GM18870 (cell line): ENCODE measurements at regions not wholly inside any gene's neighbourhood (a gene's known extent, or its start where the extent isn't known, plus 50 kb on each side); places are given as distances from the start of the nearest gene placed in this dataset.
A peak's percentile ranks its signal among the peaks of the same experiment; 100 is the strongest.
"Not testable (repeated sequence)": the region's sequence is repeated elsewhere in the genome, so short reads cannot be mapped to it uniquely, and the experiment has no call there.

Experiments used
- ATAC-seq: cut with Tn5 transposase; IDR thresholded peaks from one replicate; pipeline ENCODE4 v1.9.1; 2021; ENCODE audit warnings: moderate library complexity; ENCODE audit not compliant: unreplicated experiment

DNA sequence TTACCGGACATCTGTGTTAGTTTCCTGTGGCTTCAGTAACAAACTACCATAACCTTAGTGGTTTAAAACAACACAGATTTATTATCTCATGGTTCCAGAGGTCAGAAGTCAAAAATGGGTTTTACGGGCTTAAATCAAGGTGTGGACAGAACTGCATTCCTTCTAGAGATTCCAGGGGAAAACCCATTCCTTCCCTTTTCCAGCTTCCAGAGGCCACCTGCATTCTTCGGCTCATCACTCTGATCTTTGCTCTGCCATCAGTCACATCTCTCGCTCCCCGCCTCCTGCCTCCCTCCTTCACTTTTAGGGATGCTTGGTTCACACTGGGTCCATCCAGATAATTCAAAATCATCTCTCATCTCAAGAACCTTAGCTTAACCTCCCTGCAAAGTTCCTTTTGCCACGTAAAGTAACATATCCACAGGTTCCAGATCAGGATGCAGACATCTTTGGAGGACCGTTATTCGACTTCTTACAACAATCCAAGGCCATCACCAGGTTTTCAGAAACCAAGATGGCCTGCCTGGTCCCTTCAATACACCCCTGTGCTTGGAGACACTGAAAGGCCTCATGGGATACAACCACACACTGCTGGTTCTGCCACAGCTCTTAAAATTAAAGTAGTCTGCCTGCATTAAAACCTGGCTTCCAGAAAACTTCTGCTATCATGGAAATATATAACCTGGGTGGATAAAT lies 225.9 kb upstream of the MYO3A start:
- no peak for ATAC-seq

GRCh38 chr10:25713894-25714240 lies 220.2 kb upstream of the MYO3A start:
- no peak for ATAC-seq

DNA sequence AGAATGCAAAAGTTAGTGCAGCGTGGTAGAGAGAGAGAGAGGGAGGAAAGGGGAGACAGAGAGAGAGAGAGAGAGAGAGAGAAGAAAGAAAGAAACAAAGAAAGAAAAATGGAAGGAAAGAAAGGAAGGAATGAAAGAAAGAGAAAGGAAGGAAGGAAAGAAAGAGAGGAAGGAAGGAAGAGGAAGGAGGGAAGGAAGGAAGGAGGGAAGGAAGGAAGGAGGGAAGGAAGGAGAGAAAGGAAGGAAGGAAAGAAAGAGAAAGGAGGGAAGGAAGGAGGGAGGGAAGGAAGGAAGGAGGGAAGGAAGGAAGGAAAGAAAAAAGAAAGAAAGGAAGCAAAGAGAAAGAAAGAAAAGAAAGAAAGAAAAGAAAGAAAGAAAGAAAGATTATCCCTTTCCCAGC lies 209.8 kb upstream of the MYO3A start:
- no peak for ATAC-seq

DNA sequence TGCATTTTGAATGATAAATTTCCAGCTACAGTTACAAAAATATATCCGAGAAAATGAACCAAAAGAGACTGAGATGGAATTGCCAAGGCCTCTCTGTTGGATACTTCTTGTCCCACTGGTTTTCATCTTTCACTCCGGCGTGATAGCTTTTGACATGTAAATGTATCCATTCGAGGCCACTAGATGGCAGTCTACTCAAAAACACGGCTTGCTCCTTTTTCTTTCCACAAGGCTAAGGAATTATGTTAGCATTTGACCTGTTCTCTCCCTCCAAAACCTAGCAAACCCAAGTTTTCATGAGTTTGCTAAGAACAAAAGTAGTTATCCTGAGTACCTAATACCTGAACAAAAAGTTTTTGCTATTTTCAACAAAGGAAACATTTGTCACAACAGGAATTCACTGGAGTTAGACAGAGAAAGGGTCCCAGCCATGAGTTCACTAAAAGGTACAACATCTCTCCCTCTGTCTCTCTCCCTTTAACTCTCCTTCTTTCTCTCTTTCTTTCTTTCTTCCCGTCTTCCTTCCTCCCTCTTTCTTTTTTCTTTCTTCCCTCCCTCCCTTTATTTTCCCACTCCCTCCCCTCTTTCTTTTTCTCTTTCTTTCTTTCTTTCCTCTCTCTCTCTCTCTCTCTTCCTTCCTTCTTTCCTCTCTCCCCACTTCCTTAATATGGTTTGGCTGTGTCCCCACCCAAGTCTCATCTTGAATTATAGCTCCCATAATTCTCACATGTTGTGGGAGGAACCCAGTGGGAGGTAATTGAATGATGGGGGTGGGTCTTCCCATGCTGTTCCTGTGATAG lies 207.9 kb upstream of the MYO3A start:
- ATAC-seq: peak; percentile 55

- no peak for ATAC-seq
Observed at GRCh38 chr10:25738776-25739175, 195.3 kb upstream of the MYO3A start.

- no peak for ATAC-seq
Observed at GRCh38 chr10:25743832-25744231, 190.2 kb upstream of the MYO3A start.

- ATAC-seq: no peak
Observed at GRCh38 chr10:25744574-25744973, 189.5 kb upstream of the MYO3A start.

DNA sequence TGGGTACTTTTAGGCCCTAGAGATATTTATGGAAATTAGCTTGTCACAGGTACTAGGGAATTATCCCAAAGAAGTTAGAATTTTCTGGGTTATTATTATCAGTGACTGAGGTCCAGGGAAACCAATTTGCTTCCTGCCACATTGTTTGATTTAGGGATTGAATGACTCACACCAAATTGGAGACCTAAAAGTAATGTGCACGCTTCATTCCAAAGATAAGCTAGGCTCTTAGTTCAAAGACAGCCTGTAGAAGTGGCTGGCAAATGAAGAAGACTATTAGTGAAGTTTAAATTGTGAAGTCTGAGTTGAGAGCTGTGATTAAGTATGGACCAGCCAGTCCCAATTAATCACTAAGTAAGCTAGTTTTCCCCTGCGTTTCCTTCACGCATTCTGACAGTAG lies 188.1 kb upstream of the MYO3A start:
- ATAC-seq: no peak

- no peak for ATAC-seq
Observed at GRCh38 chr10:25747084-25747483, 186.9 kb upstream of the MYO3A start.

DNA sequence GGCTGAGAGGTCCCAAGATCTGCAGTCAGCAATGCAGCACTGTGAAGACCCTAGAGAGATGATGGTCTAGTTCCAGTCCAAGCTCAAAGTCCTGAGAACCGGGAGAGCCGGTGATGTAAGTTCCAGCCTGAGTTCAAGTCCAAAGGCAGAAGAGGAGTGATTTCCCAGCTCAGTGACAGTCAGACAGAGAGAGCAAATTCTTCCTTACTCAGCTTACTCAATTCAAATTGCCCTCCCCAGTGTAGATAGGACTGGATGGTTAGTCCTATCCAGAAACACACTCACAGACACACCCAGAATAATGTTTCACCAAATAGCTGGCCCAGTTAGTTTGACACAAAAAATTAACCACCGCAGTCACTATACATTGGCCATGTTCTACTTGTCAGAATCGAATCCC lies 185.5 kb upstream of the MYO3A start:
- ATAC-seq: no peak

DNA sequence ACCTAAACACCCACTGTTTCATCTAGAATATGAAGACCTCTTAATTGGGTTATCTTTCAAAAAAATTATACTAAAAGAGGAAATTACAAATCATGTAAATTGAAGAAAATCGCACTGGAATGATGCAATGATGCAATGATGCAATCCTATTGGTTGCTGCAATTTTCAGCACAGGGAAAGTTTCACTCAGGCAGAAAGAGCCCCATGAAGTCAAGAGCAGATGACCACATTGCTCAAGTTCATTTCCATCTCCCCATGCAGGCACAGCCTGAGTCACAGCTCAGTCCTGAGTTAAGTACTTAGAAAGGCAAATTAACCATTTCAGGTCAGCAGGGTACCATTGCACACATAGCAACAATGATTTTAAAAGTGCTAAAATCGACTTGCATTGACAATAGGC lies 180.3 kb upstream of the MYO3A start:
- no peak for ATAC-seq

DNA sequence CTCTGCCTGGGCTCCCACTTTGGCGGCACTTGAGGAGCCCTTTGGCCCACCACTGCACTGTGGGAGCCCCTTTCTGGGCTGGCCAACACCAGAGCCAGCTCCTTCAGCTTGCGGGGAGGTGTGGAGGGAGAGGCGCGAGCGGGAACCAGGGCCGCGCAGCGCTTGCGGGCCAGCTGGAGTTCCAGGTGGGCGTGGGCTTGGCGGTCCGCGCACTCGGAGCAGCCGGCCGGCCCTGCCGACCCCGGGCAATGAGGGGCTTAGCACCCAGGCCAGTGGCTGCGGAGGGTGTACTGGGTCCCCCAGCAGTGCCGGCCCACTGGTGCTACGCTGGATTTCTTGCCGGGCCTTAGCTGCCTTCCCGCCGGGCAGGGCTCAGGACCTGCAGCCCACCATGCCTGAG lies 178.2 kb upstream of the MYO3A start:
- ATAC-seq: not testable (repeated sequence)

GRCh38 chr10:25756784-25757183 lies 177.2 kb upstream of the MYO3A start:
- no peak for ATAC-seq

DNA sequence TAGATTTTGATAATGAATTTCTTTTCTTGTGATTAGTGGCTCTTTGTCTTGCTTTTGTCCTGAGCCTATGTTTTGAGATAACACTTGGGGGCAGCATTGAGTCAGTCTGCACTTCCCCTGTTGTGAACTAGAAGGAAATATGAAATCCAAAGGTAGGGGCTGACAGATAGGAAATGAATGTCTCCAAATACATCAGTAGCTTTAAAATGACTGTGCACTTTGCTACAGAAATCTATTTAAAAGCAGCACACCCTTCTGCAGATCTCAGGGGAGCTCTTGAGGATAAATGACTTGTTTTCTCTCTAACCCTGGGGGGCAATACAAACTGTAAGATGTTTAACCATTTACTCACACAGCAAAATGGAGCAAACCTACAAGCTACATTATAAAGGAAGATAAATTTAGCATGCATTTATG lies 176.0 kb upstream of the MYO3A start:
- no peak for ATAC-seq

DNA sequence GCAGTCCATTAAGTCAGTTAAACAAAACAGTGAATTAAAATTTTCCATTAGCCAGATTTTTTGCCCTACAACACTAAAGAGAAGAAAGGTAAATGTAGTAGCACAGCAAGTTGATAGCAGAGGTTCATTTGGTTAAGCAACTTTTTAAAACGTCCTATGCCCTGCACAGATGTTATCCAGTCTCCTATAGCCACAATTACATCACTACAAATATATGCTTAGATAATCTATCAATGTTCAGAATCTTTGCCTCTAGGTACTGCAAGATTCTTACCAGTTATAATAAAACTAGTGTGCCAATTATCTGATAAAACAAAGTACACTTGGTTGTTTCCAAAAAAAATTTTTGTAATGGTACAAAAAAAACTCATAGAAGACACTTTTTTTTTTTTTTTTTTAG lies 175.5 kb upstream of the MYO3A start:
- no peak for ATAC-seq

GRCh38 chr10:25761937-25762336 lies 172.1 kb upstream of the MYO3A start:
- no peak for ATAC-seq

DNA sequence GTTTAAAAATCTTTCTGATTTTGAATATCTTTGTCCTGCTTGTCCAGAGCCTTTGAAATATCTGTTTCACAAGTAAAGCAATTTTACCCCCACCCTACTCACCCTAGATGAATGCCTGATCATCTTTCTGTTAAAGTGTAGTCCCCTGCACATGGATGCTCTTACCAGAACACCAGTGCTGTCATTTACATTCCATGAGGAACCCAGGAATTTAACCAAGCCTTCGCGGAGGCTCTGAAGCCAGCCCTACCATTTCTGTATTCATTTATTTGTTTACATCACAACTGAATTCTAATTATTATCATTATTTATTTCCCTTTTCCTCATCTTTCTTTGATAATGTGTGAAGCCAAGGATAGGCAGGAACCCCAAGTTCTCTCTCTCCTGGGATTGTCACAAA lies 167.8 kb upstream of the MYO3A start:
- no peak for ATAC-seq

- ATAC-seq: no peak
Observed at GRCh38 chr10:25766687-25767221, 167.3 kb upstream of the MYO3A start.

GRCh38 chr10:25768167-25768566 lies 165.9 kb upstream of the MYO3A start:
- no peak for ATAC-seq

DNA sequence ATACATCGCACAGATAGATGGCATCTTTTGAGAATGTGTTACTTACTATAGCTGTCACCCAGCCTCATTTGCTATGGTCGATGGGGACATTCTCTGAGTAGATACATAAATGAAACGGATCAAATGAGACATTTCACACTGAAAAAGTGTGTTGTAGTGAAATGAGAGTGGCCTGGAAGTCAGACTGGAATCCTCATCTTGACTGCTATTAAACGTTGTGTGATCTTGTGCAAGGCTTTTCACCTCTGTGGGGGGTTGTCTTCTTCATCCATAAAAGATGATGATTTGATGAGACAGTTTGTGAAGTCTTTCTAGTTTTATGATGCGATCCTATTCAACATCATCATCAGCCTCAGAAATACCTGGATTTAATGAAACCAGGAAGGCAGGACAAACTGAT lies 155.4 kb upstream of the MYO3A start:
- no peak for ATAC-seq

DNA sequence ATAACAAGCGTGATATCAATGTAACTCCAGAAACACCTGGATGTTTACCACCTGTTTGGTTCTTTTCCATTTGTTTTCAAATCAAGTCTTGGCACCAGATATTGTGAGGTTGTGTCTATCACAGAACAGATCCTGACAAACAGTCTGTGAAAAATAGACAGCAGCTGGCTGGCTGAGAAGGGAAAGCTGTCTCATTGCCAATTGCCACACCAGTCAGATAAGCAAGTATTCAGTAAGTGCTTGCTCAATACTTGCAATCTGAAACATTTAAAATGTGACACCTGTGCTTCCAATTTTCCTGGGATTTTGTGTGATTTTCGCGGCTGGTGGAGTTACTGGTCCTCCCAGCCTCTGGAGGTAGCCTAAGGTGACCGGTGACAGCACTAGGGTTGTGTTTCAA lies 147.9 kb upstream of the MYO3A start:
- no peak for ATAC-seq

GRCh38 chr10:25786899-25787298 lies 147.1 kb upstream of the MYO3A start:
- no peak for ATAC-seq
